ENCODE measurements at regions not wholly inside any gene's neighbourhood (a gene's known extent, or its start where the extent isn't known, plus 50 kb on each side); places are given as distances from the start of the nearest gene placed in this dataset.

- no peak for TF ChIP-seq CTCF (IDR thresholded peaks at IDR 0.05)
- Histone ChIP-seq H3K9me3 (peaks cover under 1% of the 10 kb centered on the region), H3K4me1 (ENCODE audit: low read depth) (no peaks in the 10 kb centered on the region), H3K4me3 (no peak overlapping the region), H3K36me3 (ENCODE audit: low read depth) (no peaks in the 10 kb centered on the region)
- ATAC-seq (no peak), DNase-seq (no peak)
- intact Hi-C loops (cut with DNase I, micrococcal nuclease), result no loop called here
Measured at GRCh38 chr5:152990217-152990616, 500.3 kb upstream of the GRIA1 start.

- H3K36me3 ChIP-seq (ENCODE audit: low read depth), result no peaks in the 10 kb centered on the region
- intact Hi-C loops (cut with DNase I, micrococcal nuclease), result no loop called here
- no peaks in the 10 kb centered on the region for H3K4me1 ChIP-seq (ENCODE audit: low read depth)
- H3K9me3 ChIP-seq, result peaks cover 2% of the 10 kb centered on the region
- DNase-seq (no peak), ATAC-seq (no peak)
- TF ChIP-seq CTCF (IDR thresholded peaks at IDR 0.05), result no peak
- no peak overlapping the region for H3K4me3 ChIP-seq
Measured at GRCh38 chr5:152990649-152991048, 499.8 kb upstream of the GRIA1 start.

GRCh38 chr5:152994033-152994680, 496.3 kb upstream of the GRIA1 start:
- DNase-seq, result no peak
- TF ChIP-seq CTCF (IDR thresholded peaks at IDR 0.05), result no peak
- Histone ChIP-seq H3K36me3 (ENCODE audit: low read depth) (no peaks in the 10 kb centered on the region), H3K4me1 (ENCODE audit: low read depth) (no peaks in the 10 kb centered on the region), H3K4me3 (no peak overlapping the region), H3K9me3 (peaks cover 2% of the 10 kb centered on the region)
- intact Hi-C loops (cut with DNase I, micrococcal nuclease), result no loop called here
- ATAC-seq, result no peak

GRCh38 chr5:152995214-152995725, 495.2 kb upstream of the GRIA1 start:
- H3K4me3 ChIP-seq, result no peak overlapping the region
- no peaks in the 10 kb centered on the region for H3K4me1 ChIP-seq (ENCODE audit: low read depth)
- intact Hi-C loops (cut with DNase I, micrococcal nuclease), result no loop called here
- no peaks in the 10 kb centered on the region for H3K36me3 ChIP-seq (ENCODE audit: low read depth)
- TF ChIP-seq CTCF (IDR thresholded peaks at IDR 0.05), result no peak
- no peak for ATAC-seq
- H3K9me3 ChIP-seq, result peaks cover 2% of the 10 kb centered on the region
- DNase-seq, result no peak

- no peak for ATAC-seq
- Histone ChIP-seq H3K4me3 (no peak overlapping the region), H3K9me3 (peaks cover 28% of the 10 kb centered on the region), H3K36me3 (ENCODE audit: low read depth) (no peaks in the 10 kb centered on the region), H3K4me1 (ENCODE audit: low read depth) (no peaks in the 10 kb centered on the region)
- intact Hi-C loops (cut with DNase I, micrococcal nuclease), result no loop called here
- no peak for TF ChIP-seq CTCF (IDR thresholded peaks at IDR 0.05)
- no peak for DNase-seq
Measured at GRCh38 chr5:153005711-153006110, 484.8 kb upstream of the GRIA1 start.

GRCh38 chr5:153006681-153007080, 483.8 kb upstream of the GRIA1 start:
- Histone ChIP-seq H3K9me3 (peaks cover 28% of the 10 kb centered on the region), H3K4me3 (no peak overlapping the region), H3K4me1 (ENCODE audit: low read depth) (no peaks in the 10 kb centered on the region), H3K36me3 (ENCODE audit: low read depth) (no peaks in the 10 kb centered on the region)
- intact Hi-C loops (cut with DNase I, micrococcal nuclease), result no loop called here
- ATAC-seq, result no peak
- TF ChIP-seq CTCF (IDR thresholded peaks at IDR 0.05), result no peak
- no peak for DNase-seq

Data from mucosa of descending colon (tissue), 3 donors.